GM12878 (cell line): ENCODE measurements at regions not wholly inside any gene's neighbourhood (a gene's known extent, or its start where the extent isn't known, plus 50 kb on each side); places are given as distances from the start of the nearest gene placed in this dataset.

Experiments
- ATAC-seq: fragments of 200-7000 bp; cut with Tn5 transposase; 3 replicates; pipeline ENCODE4 v1.9.1; 2020; ENCODE audit warnings: mild to moderate bottlenecking, moderate library complexity
- BruUV-seq: library from RNA; stranded (reverse); fragments of 400-500 nt; replicated peaks from 2 replicates; lab custom pipeline; 2021; lab: Mats Ljungman, UMichigan
- CTCF ChIA-PET: fragments of 300-600 bp; sonication (Branson Sonifier 250); formaldehyde crosslinking; extraction: SDS; loops from one replicate; lab custom pipeline; 2021; ENCODE audit warnings: inconsistent platforms; lab: Yijun Ruan, JAX
- POLR2A ChIA-PET: fragments of 350-600 bp; formaldehyde crosslinking; extraction: SDS; loops from one replicate; lab custom pipeline; 2021; ENCODE audit warnings: inconsistent platforms; lab: Charles Lee
- RAD21 ChIA-PET: fragments of 300-600 bp; sonication (Branson Sonifier 250); formaldehyde crosslinking; loops from one replicate; lab custom pipeline; 2023; ENCODE audit warnings: antibody characterized with exemption; ENCODE audit not compliant: unreplicated experiment; lab: Charles Lee
- SMC1A ChIA-PET: fragments of 300-600 bp; sonication (Branson Sonifier 250); formaldehyde crosslinking; loops from one replicate; lab custom pipeline; 2023; ENCODE audit not compliant: unreplicated experiment, uncharacterized antibody; lab: Charles Lee
- DNase-seq: peaks from one replicate; pipeline ENCODE4 v3.0.0-alpha.2; 2011; ENCODE audit warnings: low read depth, low spot score
- FAIRE-seq: peaks from 3 replicates; lab custom pipeline; 2011; peaks lifted over from hg19 to GRCh38; lab: Jason Lieb, UNC
- H2AFZ ChIP-seq: 2 replicates; pipeline ENCODE4 v1.6.0; 2011; ENCODE audit warnings: low read depth, low read length, control low read depth; ENCODE audit not compliant: control insufficient read depth
- H3K27ac ChIP-seq: 2 replicates; pipeline ENCODE4 v1.5.1; 2011; ENCODE audit warnings: control low read depth; ENCODE audit not compliant: control insufficient read depth, insufficient read depth
- H3K27me3 ChIP-seq, 2 experiments: replicated peaks in 1 of 2; 2 replicates each; pipeline versions ENCODE4 v1.6.0 to v1.6.1; 2011; ENCODE audit warnings: low read length in 1 of 2; ENCODE audit not compliant: control insufficient read depth in 2 of 2, insufficient read depth in 2 of 2
- H3K36me3 ChIP-seq, 2 experiments: 2 replicates each; pipeline ENCODE4 v1.5.1; 2011; ENCODE audit warnings: low read length in 1 of 2; ENCODE audit not compliant: control insufficient read depth in 2 of 2, insufficient read depth in 2 of 2
- H3K4me1 ChIP-seq: 2 replicates; pipeline ENCODE4 v1.6.1; 2011; ENCODE audit warnings: mild to moderate bottlenecking, low read length, moderate library complexity, mixed read lengths; ENCODE audit not compliant: control insufficient read depth, insufficient read depth
- H3K4me2 ChIP-seq: 2 replicates; pipeline ENCODE4 v1.6.0; 2011; ENCODE audit warnings: control low read depth; ENCODE audit not compliant: control insufficient read depth, insufficient read depth
- H3K4me3 ChIP-seq: fragments of 200-600 bp; sonication (generic); 2 replicates; pipeline ENCODE4 v1.5.1; 2016
- H3K79me2 ChIP-seq: 2 replicates; pipeline ENCODE4 v1.6.0; 2011; ENCODE audit warnings: low read length; ENCODE audit not compliant: control insufficient read depth, insufficient read depth
- H3K9ac ChIP-seq: 2 replicates; pipeline ENCODE4 v1.8.0; 2011; ENCODE audit warnings: low read length, control low read depth, mixed read lengths; ENCODE audit not compliant: control insufficient read depth, insufficient read depth
- H3K9me3 ChIP-seq: replicated peaks from 3 replicates; pipeline ENCODE4 v1.5.1; 2011; ENCODE audit warnings: mild to moderate bottlenecking, low read length; ENCODE audit not compliant: control insufficient read depth, insufficient read depth
- H4K20me1 ChIP-seq: 2 replicates; pipeline ENCODE4 v1.6.0; 2011; ENCODE audit not compliant: control insufficient read depth, insufficient read depth
- ASH2L ChIP-seq: fragments of 300-600, 200-600 bp; sonication (generic); IDR thresholded peaks from 2 replicates; pipeline ENCODE4 v1.6.1; 2017; ENCODE audit warnings: low read depth, mild to moderate bottlenecking, borderline replicate concordance
- BACH1 ChIP-seq: fragments of 450-650 bp; IDR thresholded peaks from 2 replicates; pipeline ENCODE4 v1.6.1; 2017; ENCODE audit warnings: mild to moderate bottlenecking, borderline replicate concordance
- BRCA1 ChIP-seq: IDR thresholded peaks from 2 replicates; pipeline ENCODE4 v1.6.1; 2011; ENCODE audit warnings: low read depth, low read length, improper control_type of control experiment
- CBX3 ChIP-seq: fragments of 200-600 bp; sonication (generic); IDR thresholded peaks from 2 replicates; pipeline ENCODE4 v1.6.1; 2016; ENCODE audit warnings: low read depth, borderline replicate concordance
- CBX5 ChIP-seq: sonication (generic); IDR thresholded peaks from 2 replicates; pipeline ENCODE4 v1.6.1; 2016; ENCODE audit warnings: low read depth, moderate library complexity, mild to moderate bottlenecking, inconsistent platforms
- CHD1 ChIP-seq: IDR thresholded peaks from 2 replicates; pipeline ENCODE4 v1.6.1; 2012; ENCODE audit warnings: low read depth, low read length, improper control_type of control experiment
- CREB1 ChIP-seq: IDR thresholded peaks from 2 replicates; pipeline ENCODE4 v1.6.1; 2012; ENCODE audit warnings: low read depth, mild to moderate bottlenecking, inconsistent platforms
- CREM ChIP-seq: IDR thresholded peaks from 2 replicates; pipeline ENCODE4 v1.6.1; 2014; ENCODE audit warnings: antibody characterized with exemption, low read depth
- ETV6 ChIP-seq, 2 experiments: fragments of 450-650 bp in 1 of 2; IDR thresholded peaks in 1 of 2; conservative IDR thresholded peaks in 1 of 2; 2 replicates each; pipeline ENCODE4 v1.6.1; 2014; ENCODE audit warnings: antibody characterized with exemption in 1 of 2, borderline replicate concordance in 1 of 2, low read depth in 1 of 2, mild to moderate bottlenecking in 1 of 2, moderate library complexity in 1 of 2
- HDGF ChIP-seq: fragments of 450-650 bp; IDR thresholded peaks from 2 replicates; pipeline ENCODE4 v1.6.1; 2016; ENCODE audit warnings: antibody characterized with exemption
- IRF4 ChIP-seq: IDR thresholded peaks from 2 replicates; pipeline ENCODE4 v1.6.1; 2011; ENCODE audit warnings: low read depth, low read length
- RBBP5 ChIP-seq: fragments of 200-600 bp; sonication (generic); conservative IDR thresholded peaks from 2 replicates; pipeline ENCODE4 v1.6.1; 2016
- WGBS: methylation state at CpG from one replicate; pipeline ENCODE4 v1.1.6; 2016; ENCODE audit warnings: low lambda C conversion rate; ENCODE audit not compliant: insufficient replicate concordance, insufficient coverage; ENCODE audit errors: missing lambda C conversion rate; 5-methylcytosine and 5-hydroxymethylcytosine counted together
- in situ Hi-C: fragments of 300-500 bp; cut with MboI; formaldehyde crosslinking; loops from 9 replicates; pipeline ENCODE4 v1.14.3; 2018; ENCODE audit warnings: mixed read lengths
- intact Hi-C: fragments of 100-400 bp; cut with micrococcal nuclease; formaldehyde crosslinking; loops from one replicate; pipeline ENCODE4 v1.14.2; 2022; ENCODE audit not compliant: unreplicated experiment
- TF ChIP-seq, protein P1 (sequence below): IDR thresholded peaks from 2 replicates; pipeline ENCODE4 v1.6.1; 2011; ENCODE audit warnings: borderline replicate concordance, low read depth, mild to moderate bottlenecking, moderate library complexity, mixed read lengths, low read length; ENCODE audit not compliant: insufficient read depth; ENCODE audit errors: extremely low read length
- TF ChIP-seq, protein P2 (sequence below): fragments of 450-650 bp; IDR thresholded peaks from 2 replicates; pipeline ENCODE4 v1.6.1; 2016; ENCODE audit warnings: mild to moderate bottlenecking
- TF ChIP-seq, protein P3 (sequence below): fragments of 450-650 bp; formaldehyde crosslinking; IDR thresholded peaks from 2 replicates; pipeline ENCODE4 v1.5.0; 2022; ENCODE audit warnings: mild to moderate bottlenecking, missing genetic modification characterization

DNA sequence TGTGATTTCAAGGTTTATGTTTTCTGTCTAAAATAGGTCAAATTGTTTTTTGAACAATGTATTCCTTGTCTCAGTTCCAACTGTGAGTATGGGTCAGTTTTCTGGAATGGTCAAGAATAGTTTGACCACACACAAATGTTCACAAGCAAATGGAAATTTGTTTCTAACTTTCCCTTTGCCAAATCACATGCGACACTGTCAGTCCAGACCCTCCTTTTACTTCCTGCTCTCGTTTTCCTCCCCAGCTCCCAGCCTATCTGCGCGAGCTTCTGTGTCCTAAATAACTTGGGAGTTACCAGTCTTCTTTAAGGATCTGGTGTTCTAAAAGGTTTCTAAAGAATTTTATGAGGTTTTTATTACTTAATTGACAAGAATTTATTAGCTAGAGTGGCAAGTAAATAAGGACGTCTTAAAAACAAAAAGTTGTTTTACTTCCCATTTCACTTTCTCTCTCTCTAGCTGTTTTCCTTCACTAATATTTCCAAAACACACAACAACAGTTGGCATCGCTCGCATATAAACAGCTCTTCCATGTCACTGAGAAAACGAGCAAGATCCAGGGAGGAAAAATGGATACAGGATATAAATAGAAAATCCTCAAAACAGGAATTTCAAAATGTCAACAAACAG is 266.1 kb upstream of the KLF6 start (continued):
- TF ChIP-seq ASH2L (no peak), CHD1 (no peak), HDGF (no peak), ETV6 (conservative IDR thresholded peaks at IDR 0.05 in 1 of 2, IDR thresholded peaks at IDR 0.05 in 1 of 2; ENCODE audit: borderline replicate concordance in 1 of 2, low read depth in 1 of 2) (no peak), BACH1 (no peak)
- TF ChIP-seq, protein P1, sequence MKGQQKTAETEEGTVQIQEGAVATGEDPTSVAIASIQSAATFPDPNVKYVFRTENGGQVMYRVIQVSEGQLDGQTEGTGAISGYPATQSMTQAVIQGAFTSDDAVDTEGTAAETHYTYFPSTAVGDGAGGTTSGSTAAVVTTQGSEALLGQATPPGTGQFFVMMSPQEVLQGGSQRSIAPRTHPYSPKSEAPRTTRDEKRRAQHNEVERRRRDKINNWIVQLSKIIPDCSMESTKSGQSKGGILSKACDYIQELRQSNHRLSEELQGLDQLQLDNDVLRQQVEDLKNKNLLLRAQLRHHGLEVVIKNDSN = no peak
- TF ChIP-seq, protein P2, sequence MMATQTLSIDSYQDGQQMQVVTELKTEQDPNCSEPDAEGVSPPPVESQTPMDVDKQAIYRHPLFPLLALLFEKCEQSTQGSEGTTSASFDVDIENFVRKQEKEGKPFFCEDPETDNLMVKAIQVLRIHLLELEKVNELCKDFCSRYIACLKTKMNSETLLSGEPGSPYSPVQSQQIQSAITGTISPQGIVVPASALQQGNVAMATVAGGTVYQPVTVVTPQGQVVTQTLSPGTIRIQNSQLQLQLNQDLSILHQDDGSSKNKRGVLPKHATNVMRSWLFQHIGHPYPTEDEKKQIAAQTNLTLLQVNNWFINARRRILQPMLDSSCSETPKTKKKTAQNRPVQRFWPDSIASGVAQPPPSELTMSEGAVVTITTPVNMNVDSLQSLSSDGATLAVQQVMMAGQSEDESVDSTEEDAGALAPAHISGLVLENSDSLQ = no peak

DNA sequence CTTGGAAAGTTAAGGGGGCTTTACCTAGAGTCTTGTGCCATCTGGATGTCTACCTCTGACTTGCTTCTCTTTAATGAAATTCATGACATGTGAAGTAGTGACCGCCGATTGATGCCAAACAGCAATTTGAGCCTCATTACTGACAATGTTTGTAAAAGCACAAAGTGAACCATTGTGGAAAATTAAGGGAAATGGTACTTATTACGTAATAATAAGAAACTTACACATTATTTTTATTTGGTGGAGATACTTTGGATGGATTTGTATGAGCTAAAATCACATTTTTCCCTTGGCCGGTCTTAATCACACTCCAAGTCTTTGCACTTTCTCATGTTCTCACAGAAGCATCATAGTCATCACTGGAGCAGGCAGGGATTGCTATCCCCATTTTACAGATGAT is 265.1 kb upstream of the KLF6 start:
- FAIRE-seq = no peak
- H3K27me3 ChIP-seq = no peaks in the 10 kb centered on the region
- no peaks in the 10 kb centered on the region for H3K36me3 ChIP-seq
- no peak overlapping the region for H3K27ac ChIP-seq
- H3K4me3 ChIP-seq = no peak overlapping the region
- H3K4me2 ChIP-seq = no peak overlapping the region
- no peak overlapping the region for H2AFZ ChIP-seq
- DNase-seq = no peak
- H3K9me3 ChIP-seq = no peaks in the 10 kb centered on the region; the same call in 2 of the 3 replicates
- WGBS = 88% methylated on average over 4 of the region's 4 CpGs
- CTCF ChIA-PET = interaction anchor here (0.6 kb wide), 1 partner anchor 93 kb away, joined by 3 read pairs; no protein-coding TSS in a partner anchor
- peaks cover 3% of the 10 kb centered on the region; the same call in 1 of the 2 replicates for H3K4me1 ChIP-seq
- intact Hi-C loops (no loop called here), in situ Hi-C loops (no loop called here)
- H3K79me2 ChIP-seq = no peaks in the 10 kb centered on the region
- no peak for TF ChIP-seq RBBP5
- TF ChIP-seq IRF4 = no peak
- no peak for TF ChIP-seq CREM
- no peak for TF ChIP-seq CBX3
- TF ChIP-seq CREB1 = no peak
- TF ChIP-seq, protein P3, sequence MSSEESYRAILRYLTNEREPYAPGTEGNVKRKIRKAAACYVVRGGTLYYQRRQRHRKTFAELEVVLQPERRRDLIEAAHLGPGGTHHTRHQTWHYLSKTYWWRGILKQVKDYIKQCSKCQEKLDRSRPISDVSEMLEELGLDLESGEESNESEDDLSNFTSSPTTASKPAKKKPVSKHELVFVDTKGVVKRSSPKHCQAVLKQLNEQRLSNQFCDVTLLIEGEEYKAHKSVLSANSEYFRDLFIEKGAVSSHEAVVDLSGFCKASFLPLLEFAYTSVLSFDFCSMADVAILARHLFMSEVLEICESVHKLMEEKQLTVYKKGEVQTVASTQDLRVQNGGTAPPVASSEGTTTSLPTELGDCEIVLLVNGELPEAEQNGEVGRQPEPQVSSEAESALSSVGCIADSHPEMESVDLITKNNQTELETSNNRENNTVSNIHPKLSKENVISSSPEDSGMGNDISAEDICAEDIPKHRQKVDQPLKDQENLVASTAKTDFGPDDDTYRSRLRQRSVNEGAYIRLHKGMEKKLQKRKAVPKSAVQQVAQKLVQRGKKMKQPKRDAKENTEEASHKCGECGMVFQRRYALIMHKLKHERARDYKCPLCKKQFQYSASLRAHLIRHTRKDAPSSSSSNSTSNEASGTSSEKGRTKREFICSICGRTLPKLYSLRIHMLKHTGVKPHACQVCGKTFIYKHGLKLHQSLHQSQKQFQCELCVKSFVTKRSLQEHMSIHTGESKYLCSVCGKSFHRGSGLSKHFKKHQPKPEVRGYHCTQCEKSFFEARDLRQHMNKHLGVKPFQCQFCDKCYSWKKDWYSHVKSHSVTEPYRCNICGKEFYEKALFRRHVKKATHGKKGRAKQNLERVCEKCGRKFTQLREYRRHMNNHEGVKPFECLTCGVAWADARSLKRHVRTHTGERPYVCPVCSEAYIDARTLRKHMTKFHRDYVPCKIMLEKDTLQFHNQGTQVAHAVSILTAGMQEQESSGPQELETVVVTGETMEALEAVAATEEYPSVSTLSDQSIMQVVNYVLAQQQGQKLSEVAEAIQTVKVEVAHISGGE (CRISPR knock-in tag) = no peak
- no peak for TF ChIP-seq CBX5
- no peak for TF ChIP-seq BRCA1
- RAD21 ChIA-PET = interaction anchor here (1.0 kb wide), 1 partner anchor 268 kb away, joined by 3 read pairs; no protein-coding TSS in a partner anchor
- no TSS peak for BruUV-seq
- no peaks in the 10 kb centered on the region for H4K20me1 ChIP-seq
- ATAC-seq = no peak
- POLR2A ChIA-PET = no interaction called here
- SMC1A ChIA-PET = interaction anchor here (1.1 kb wide), 1 partner anchor 173 kb away, joined by 3 read pairs; no protein-coding TSS in a partner anchor
- H3K9ac ChIP-seq = no peak overlapping the region
